ENCODE measurements at regions not wholly inside any gene's neighbourhood (a gene's known extent, or its start where the extent isn't known, plus 50 kb on each side); places are given as distances from the start of the nearest gene placed in this dataset.
A peak's percentile ranks its signal among the peaks of the same experiment; 100 is the strongest.

- no peak for TF ChIP-seq REST (IDR thresholded peaks at IDR 0.05; ENCODE audit: low read depth)
- no peak for TF ChIP-seq NFIC (IDR thresholded peaks at IDR 0.05)
- TF ChIP-seq USF1 (IDR thresholded peaks at IDR 0.05), result no peak
- TF ChIP-seq TCF12 (IDR thresholded peaks at IDR 0.05; ENCODE audit: low read depth), result peak; percentile 77
Observed at GRCh38 chr5:81852291-81853029, 101.6 kb upstream of the SSBP2 start.

All from Ishikawa (cell line).